HEK293 (cell line): ENCODE measurements at regions not wholly inside any gene's neighbourhood (a gene's known extent, or its start where the extent isn't known, plus 50 kb on each side); places are given as distances from the start of the nearest gene placed in this dataset.

ENCODE experiments used
- CTCF ChIA-PET: fragments of 350-600 bp; formaldehyde crosslinking; extraction: SDS; loops from one replicate; lab custom pipeline; 2021; ENCODE audit warnings: antibody characterized with exemption; lab: Yijun Ruan, JAX
- POLR2A ChIA-PET: fragments of 300-600 bp; formaldehyde crosslinking; extraction: SDS; loops from one replicate; lab custom pipeline; 2020; ENCODE audit warnings: antibody characterized with exemption, inconsistent platforms; lab: Yijun Ruan, JAX
- H3K27ac ChIP-seq: fragments of 200-500 bp; sonication (Bioruptor generic); 2 replicates; pipeline ENCODE4 v1.5.1; 2014; ENCODE audit warnings: low read depth, low read length, control low read depth, inconsistent platforms; ENCODE audit errors: extremely low read depth
- H3K36me3 ChIP-seq, 2 experiments: fragments of 200-500 bp in 1 of 2; sonication (Bioruptor generic) in 1 of 2; 1 replicate in 1 of 2; 2 replicates in 1 of 2; pipeline ENCODE4 v1.5.1; 2014 to 2017; ENCODE audit warnings: inconsistent platforms in 2 of 2, low read length in 2 of 2; ENCODE audit not compliant: control insufficient read depth in 2 of 2, insufficient read depth in 1 of 2
- H3K4me1 ChIP-seq: fragments of 200-500 bp; sonication (Bioruptor generic); 2 replicates; pipeline ENCODE4 v1.5.1; 2014; ENCODE audit warnings: mild to moderate bottlenecking, low read length, inconsistent platforms; ENCODE audit not compliant: control insufficient read depth, insufficient read depth
- H3K4me3 ChIP-seq: 2 replicates; pipeline ENCODE4 v1.5.1; 2011; ENCODE audit warnings: low read depth, mild to moderate bottlenecking, control low read depth, low read length, moderate library complexity
- H3K9me3 ChIP-seq: fragments of 200-500 bp; sonication (Bioruptor generic); 2 replicates; pipeline ENCODE4 v1.5.1; 2014; ENCODE audit warnings: low read depth, low read length, inconsistent platforms; ENCODE audit not compliant: control insufficient read depth, insufficient read depth
- EGR2 ChIP-seq: fragments of 450-650 bp; formaldehyde crosslinking; IDR thresholded peaks from 2 replicates; pipeline ENCODE4 v1.5.1; 2016; ENCODE audit warnings: low read depth, missing biosample characterization, missing genetic modification characterization
- GLI4 ChIP-seq: fragments of 450-650 bp; formaldehyde crosslinking; IDR thresholded peaks from 2 replicates; pipeline ENCODE4 v1.5.1; 2016; ENCODE audit warnings: missing biosample characterization, missing genetic modification characterization
- GLIS2 ChIP-seq: fragments of 450-650 bp; formaldehyde crosslinking; IDR thresholded peaks from 2 replicates; pipeline ENCODE4 v1.5.1; 2016; ENCODE audit warnings: missing biosample characterization, missing genetic modification characterization
- HOXC10 ChIP-seq: sonication (generic); formaldehyde crosslinking; IDR thresholded peaks from 2 replicates; pipeline ENCODE4 v1.8.1; 2023; ENCODE audit warnings: mild to moderate bottlenecking, missing genetic modification reagents
- KLF10 ChIP-seq: fragments of 450-650 bp; IDR thresholded peaks from 2 replicates; pipeline ENCODE4 v1.5.1; 2018; ENCODE audit warnings: missing biosample characterization, mild to moderate bottlenecking, missing genetic modification characterization
- MEIS1 ChIP-seq: sonication (generic); formaldehyde crosslinking; IDR thresholded peaks from 2 replicates; pipeline ENCODE4 v1.8.1; 2022; ENCODE audit warnings: missing genetic modification reagents, mild to moderate bottlenecking, borderline replicate concordance
- PRDM1 ChIP-seq: fragments of 450-650 bp; formaldehyde crosslinking; IDR thresholded peaks from 2 replicates; pipeline ENCODE4; 2016; ENCODE audit warnings: missing biosample characterization, missing genetic modification characterization
- RBAK ChIP-seq: fragments of 450-650 bp; formaldehyde crosslinking; IDR thresholded peaks from 2 replicates; pipeline ENCODE4 v1.5.1; 2016; ENCODE audit warnings: missing biosample characterization, missing genetic modification characterization
- SCRT2 ChIP-seq: fragments of 450-650 bp; formaldehyde crosslinking; IDR thresholded peaks from 2 replicates; pipeline ENCODE4 v1.5.1; 2016; ENCODE audit warnings: missing biosample characterization, missing genetic modification characterization
- TRIM28 ChIP-seq: IDR thresholded peaks from 2 replicates; pipeline ENCODE4 v1.6.1; 2011; ENCODE audit warnings: low read length, control low read depth, borderline replicate concordance
- ZBTB20 ChIP-seq: fragments of 450-650 bp; formaldehyde crosslinking; IDR thresholded peaks from 2 replicates; pipeline ENCODE4 v1.5.1; 2016; ENCODE audit warnings: missing biosample characterization, missing genetic modification characterization
- ZBTB26 ChIP-seq: fragments of 450-650 bp; formaldehyde crosslinking; optimal IDR thresholded peaks from 2 replicates; pipeline ENCODE3; 2016; ENCODE audit warnings: missing biosample characterization, mild to moderate bottlenecking, missing genetic modification characterization
- ZEB2 ChIP-seq: fragments of 450-650 bp; formaldehyde crosslinking; IDR thresholded peaks from 2 replicates; pipeline ENCODE4 v1.5.1; 2016; ENCODE audit warnings: missing biosample characterization, missing genetic modification characterization
- ZFP37 ChIP-seq: fragments of 450-650 bp; formaldehyde crosslinking; IDR thresholded peaks from 2 replicates; pipeline ENCODE4 v1.5.1; 2016; ENCODE audit warnings: missing biosample characterization, missing genetic modification characterization
- ZNF132 ChIP-seq: fragments of 450-650 bp; formaldehyde crosslinking; IDR thresholded peaks from 2 replicates; pipeline ENCODE4 v1.5.1; 2017; ENCODE audit warnings: missing biosample characterization, missing genetic modification characterization, borderline replicate concordance
- ZNF175 ChIP-seq: fragments of 450-650 bp; formaldehyde crosslinking; IDR thresholded peaks from 2 replicates; pipeline ENCODE4 v1.5.1; 2016; ENCODE audit warnings: missing biosample characterization, missing genetic modification characterization
- ZNF202 ChIP-seq: fragments of 450-650 bp; formaldehyde crosslinking; IDR thresholded peaks from 2 replicates; pipeline ENCODE4 v1.5.1; 2016; ENCODE audit warnings: missing biosample characterization, missing genetic modification characterization, borderline replicate concordance
- ZNF221 ChIP-seq: fragments of 450-650 bp; formaldehyde crosslinking; IDR thresholded peaks from 2 replicates; pipeline ENCODE4 v1.5.1; 2017; ENCODE audit warnings: missing biosample characterization, missing genetic modification characterization, borderline replicate concordance
- ZNF248 ChIP-seq: fragments of 450-650 bp; formaldehyde crosslinking; IDR thresholded peaks from 2 replicates; pipeline ENCODE4 v1.5.1; 2017; ENCODE audit warnings: missing biosample characterization, missing genetic modification characterization
- ZNF266 ChIP-seq: fragments of 450-650 bp; formaldehyde crosslinking; IDR thresholded peaks from 2 replicates; pipeline ENCODE4 v1.5.1; 2016; ENCODE audit warnings: missing biosample characterization, missing genetic modification characterization, low read depth
- ZNF280D ChIP-seq: fragments of 450-650 bp; formaldehyde crosslinking; IDR thresholded peaks from 2 replicates; pipeline ENCODE4 v1.5.1; 2016; ENCODE audit warnings: missing biosample characterization, missing genetic modification characterization
- ZNF302 ChIP-seq: fragments of 450-650 bp; formaldehyde crosslinking; IDR thresholded peaks from 2 replicates; pipeline ENCODE4 v1.5.1; 2016; ENCODE audit warnings: missing biosample characterization, missing genetic modification characterization, low read depth
- ZNF394 ChIP-seq: fragments of 450-650 bp; formaldehyde crosslinking; IDR thresholded peaks from 2 replicates; pipeline ENCODE4 v1.5.1; 2016; ENCODE audit warnings: missing biosample characterization, missing genetic modification characterization, mild to moderate bottlenecking, moderate library complexity, borderline replicate concordance
- ZNF48 ChIP-seq: fragments of 450-650 bp; formaldehyde crosslinking; IDR thresholded peaks from 2 replicates; pipeline ENCODE4 v1.5.1; 2016; ENCODE audit warnings: missing biosample characterization, missing genetic modification characterization
- ZNF624 ChIP-seq: fragments of 450-650 bp; formaldehyde crosslinking; IDR thresholded peaks from 2 replicates; pipeline ENCODE4 v1.5.1; 2017; ENCODE audit warnings: missing biosample characterization, missing genetic modification characterization
- ZNF626 ChIP-seq: fragments of 450-650 bp; sonication (Bioruptor Pico); formaldehyde crosslinking; IDR thresholded peaks from 2 replicates; pipeline ENCODE4 v1.5.1; 2018; ENCODE audit warnings: missing biosample characterization, missing genetic modification characterization, inconsistent platforms
- ZNF658 ChIP-seq: fragments of 450-650 bp; formaldehyde crosslinking; IDR thresholded peaks from 2 replicates; pipeline ENCODE4; 2016; ENCODE audit warnings: missing biosample characterization, missing genetic modification characterization
- ZNF707 ChIP-seq: fragments of 450-650 bp; formaldehyde crosslinking; IDR thresholded peaks from 2 replicates; pipeline ENCODE4 v1.5.1; 2016; ENCODE audit warnings: missing biosample characterization, missing genetic modification characterization
- ZNF777 ChIP-seq: fragments of 450-650 bp; formaldehyde crosslinking; IDR thresholded peaks from 2 replicates; pipeline ENCODE4 v1.5.1; 2017; ENCODE audit warnings: missing biosample characterization, missing genetic modification characterization, borderline replicate concordance
- ZNF792 ChIP-seq: fragments of 450-650 bp; formaldehyde crosslinking; IDR thresholded peaks from 2 replicates; pipeline ENCODE4 v1.5.1; 2016; ENCODE audit warnings: missing biosample characterization, missing genetic modification characterization
- ZNF837 ChIP-seq: fragments of 450-650 bp; formaldehyde crosslinking; IDR thresholded peaks from 2 replicates; pipeline ENCODE4 v1.5.1; 2016; ENCODE audit warnings: missing biosample characterization, missing genetic modification characterization
- ZSCAN5A ChIP-seq: fragments of 450-650 bp; formaldehyde crosslinking; IDR thresholded peaks from 2 replicates; pipeline ENCODE4 v1.5.1; 2016; ENCODE audit warnings: missing biosample characterization, missing genetic modification characterization

- H3K4me3 ChIP-seq, result no peak overlapping the region
- no peak for TF ChIP-seq ZNF280D (tag by site-specific recombination)
- TF ChIP-seq ZNF624 (tag by site-specific recombination), result no peak
- no peak for TF ChIP-seq ZNF266 (tag by site-specific recombination)
- no peak for TF ChIP-seq RBAK (tag by site-specific recombination)
- no peak for TF ChIP-seq ZNF48 (tag by site-specific recombination)
- no peak for TF ChIP-seq GLI4 (tag by site-specific recombination)
- TF ChIP-seq ZNF792 (tag by site-specific recombination), result no peak
- TF ChIP-seq KLF10 (tag by site-specific recombination), result no peak
- no peak for TF ChIP-seq ZNF394 (tag by site-specific recombination)
- no peak for TF ChIP-seq SCRT2 (tag by site-specific recombination)
- no peak for TF ChIP-seq ZBTB26 (tag by site-specific recombination)
- no peak for TF ChIP-seq ZNF707 (tag by site-specific recombination)
- TF ChIP-seq EGR2 (tag by site-specific recombination), result no peak
- no peak for TF ChIP-seq ZNF626 (tag by site-specific recombination)
- ChIA-PET CTCF (no interaction called here), POLR2A (no interaction called here)
- no peaks in the 10 kb centered on the region for H3K36me3 ChIP-seq
- H3K27ac ChIP-seq, result no peak overlapping the region
- no peaks in the 10 kb centered on the region for H3K9me3 ChIP-seq
- H3K4me1 ChIP-seq, result no peaks in the 10 kb centered on the region
These were observed 330.0 kb downstream of the DDX10 start for GRCh38 chr11:108994887-108995286.

GRCh38 chr11:108997826-108998225, 333.0 kb downstream of the DDX10 start:
- Histone ChIP-seq H3K4me1 (no peaks in the 10 kb centered on the region), H3K4me3 (no peak overlapping the region), H3K36me3 (no peaks in the 10 kb centered on the region), H3K9me3 (no peaks in the 10 kb centered on the region), H3K27ac (no peak overlapping the region)
- ChIA-PET CTCF (no interaction called here), POLR2A (no interaction called here)
- TF ChIP-seq PRDM1 (tag by site-specific recombination) (no peak), ZNF202 (tag by site-specific recombination) (no peak), ZNF132 (tag by site-specific recombination) (no peak), HOXC10 (CRISPR knock-in tag) (no peak), ZNF777 (no peak), ZNF658 (tag by site-specific recombination) (no peak), GLIS2 (tag by site-specific recombination) (no peak), ZNF175 (tag by site-specific recombination) (no peak), ZNF302 (tag by site-specific recombination) (no peak), ZNF248 (tag by site-specific recombination) (no peak), ZNF221 (tag by site-specific recombination) (no peak), ZBTB20 (tag by site-specific recombination) (no peak), ZEB2 (no peak), ZFP37 (tag by site-specific recombination) (no peak), ZSCAN5A (tag by site-specific recombination) (no peak), TRIM28 (no peak), ZNF837 (tag by site-specific recombination) (no peak), MEIS1 (CRISPR knock-in tag) (no peak)
